ENCODE measurements at regions not wholly inside any gene's neighbourhood (a gene's known extent, or its start where the extent isn't known, plus 50 kb on each side); places are given as distances from the start of the nearest gene placed in this dataset.

GRCh38 chr3:168828943-168829342 is 733.2 kb upstream of the GOLIM4 start:
- no peaks in the 10 kb centered on the region for H3K36me3 ChIP-seq (replicated peaks in 1 of 2; ENCODE audit: control insufficient read depth in 1 of 2, insufficient read depth in 2 of 2, low read length in 2 of 2)
- POLR2A ChIA-PET = no interaction called here
- H4K20me1 ChIP-seq (ENCODE audit: insufficient read depth, low read length) = no peaks in the 10 kb centered on the region
- DNase-seq (ENCODE audit: low spot score) = no peak
- H3K4me3 ChIP-seq (replicated peaks in 1 of 3; ENCODE audit: insufficient read depth in 1 of 3, low read depth in 2 of 3, low read length in 3 of 3) = no peak overlapping the region
- CTCF ChIA-PET (ENCODE audit: low intra/inter-chr PET ratio, low total read pairs) = no interaction called here
- H3K9ac ChIP-seq (ENCODE audit: insufficient read depth, low read depth, low read length) = no peak overlapping the region
- no peak overlapping the region for H3K4me2 ChIP-seq (ENCODE audit: low read depth, low read length)
- H3K27ac ChIP-seq (ENCODE audit: extremely low read length, insufficient read depth, low read length) = no peak overlapping the region
- H3K79me2 ChIP-seq (ENCODE audit: insufficient read depth, low read length) = no peaks in the 10 kb centered on the region
- intact Hi-C loops (cut with micrococcal nuclease; ENCODE audit: unreplicated experiment) (no loop called here), in situ Hi-C loops (cut with HindIII; ENCODE audit: extremely low pct_ligation_motif_present, low pct_unique_long_range_greater_than_20kb) (no loop called here)
- H3K4me1 ChIP-seq (ENCODE audit: insufficient read depth, low read length) = peaks cover 10% of the 10 kb centered on the region
- WGBS (ENCODE audit: low lambda C conversion rate) = 41% methylated on average over 5 of the region's 5 CpGs
- H3K27me3 ChIP-seq (ENCODE audit: control insufficient read depth in 1 of 2, insufficient read depth in 2 of 2, low read length in 2 of 2) = no peaks in the 10 kb centered on the region
- BruUV-seq (replicated peaks) = no TSS peak
- no peak overlapping the region for H2AFZ ChIP-seq (ENCODE audit: low read length)
- ATAC-seq = no peak
- no peak for FAIRE-seq
- no peak for TF ChIP-seq ZSCAN25 (CRISPR knock-in tag; IDR thresholded peaks at IDR 0.05)
- TF ChIP-seq ZFYVE20 (CRISPR knock-in tag; IDR thresholded peaks at IDR 0.05; ENCODE audit: borderline replicate concordance, low read depth) = no peak
- no peak for TF ChIP-seq ZBTB2 (CRISPR knock-in tag; IDR thresholded peaks at IDR 0.05; ENCODE audit: low read depth)
- no peak for TF ChIP-seq ZNF432 (CRISPR knock-in tag; IDR thresholded peaks at IDR 0.05; ENCODE audit: borderline replicate concordance)
- no peak for TF ChIP-seq MTF1 (CRISPR knock-in tag; IDR thresholded peaks at IDR 0.05)
- TF ChIP-seq ZFP36L1 (CRISPR knock-in tag; IDR thresholded peaks at IDR 0.05) = no peak
- TF ChIP-seq MAX (IDR thresholded peaks at IDR 0.05) = no peak
- TF ChIP-seq JUND (CRISPR knock-in tag; IDR thresholded peaks at IDR 0.05) = no peak
- no peak for TF ChIP-seq ZNF614 (CRISPR knock-in tag; IDR thresholded peaks at IDR 0.05; ENCODE audit: borderline replicate concordance)
- no peak for TF ChIP-seq GLMP (CRISPR knock-in tag; IDR thresholded peaks at IDR 0.05; ENCODE audit: borderline replicate concordance)
- no peak for TF ChIP-seq MEF2D (CRISPR knock-in tag; IDR thresholded peaks at IDR 0.05)
- TF ChIP-seq KDM2A (CRISPR knock-in tag; IDR thresholded peaks at IDR 0.05; ENCODE audit: borderline replicate concordance, low read depth) = no peak
- no peak for TF ChIP-seq ZSCAN31 (CRISPR knock-in tag; IDR thresholded peaks at IDR 0.05; ENCODE audit: low read depth)
- H3K9me3 ChIP-seq (ENCODE audit: low read length) = no peaks in the 10 kb centered on the region
